Peyer's patch (tissue), 4 donors: ENCODE measurements at regions not wholly inside any gene's neighbourhood (a gene's known extent, or its start where the extent isn't known, plus 50 kb on each side); places are given as distances from the start of the nearest gene placed in this dataset.

Experiments used
- CTCF ChIP-seq, 6 experiments: fragments of 450-650 bp in 4 of 6; fragments of 200-600 bp in 2 of 6; sonication (generic) in 1 of 6; IDR thresholded peaks; one replicate each; pipeline ENCODE4 v1.5.1; 2017 to 2019; ENCODE audit warnings: antibody characterized with exemption in 6 of 6, mild to moderate bottlenecking in 3 of 6, moderate library complexity in 1 of 6
- POLR2A ChIP-seq, 2 donors: fragments of 450-650 bp; IDR thresholded peaks; one replicate each; pipeline ENCODE4 v1.5.1; 2017; ENCODE audit warnings: antibody characterized with exemption in 2 of 2, mild to moderate bottlenecking in 2 of 2, moderate library complexity in 2 of 2

GRCh38 chr10:78626471-78626870, 442.3 kb upstream of the ZMIZ1 start:
- TF ChIP-seq CTCF (IDR thresholded peaks at IDR 0.05) (no peak), POLR2A (IDR thresholded peaks at IDR 0.05) (no peak)
